Ovary (tissue), 7 donors: ENCODE measurements at regions not wholly inside any gene's neighbourhood (a gene's known extent, or its start where the extent isn't known, plus 50 kb on each side); places are given as distances from the start of the nearest gene placed in this dataset.

Experiments used
- DNase-seq, 5 donors: peaks; one replicate each; pipeline ENCODE4 v3.0.0-alpha.2; 2019 to 2020
- H3K27ac ChIP-seq, 2 donors: fragments of 200-600 bp; one replicate each; pipeline versions ENCODE4 v1.5.1 to v1.8.0; 2019 to 2022
- H3K27me3 ChIP-seq: fragments of 200-600 bp; one replicate; pipeline ENCODE4 v1.8.0; 2022
- H3K36me3 ChIP-seq: fragments of 200-600 bp; sonication (generic); one replicate; pipeline ENCODE4 v1.5.1; 2019
- H3K4me1 ChIP-seq: one replicate; pipeline ENCODE4 v1.8.1; 2013; ENCODE audit warnings: mild to moderate bottlenecking, moderate library complexity; ENCODE audit not compliant: insufficient read depth
- H3K4me3 ChIP-seq: fragments of 200-600 bp; sonication (generic); one replicate; pipeline ENCODE4 v1.5.1; 2017
- H3K9me3 ChIP-seq, 2 donors: fragments of 200-600 bp in 1 of 2; sonication (generic) in 1 of 2; one replicate each; pipeline versions ENCODE4 v1.5.1 to v1.8.1; 2013 to 2019; ENCODE audit warnings: mild to moderate bottlenecking in 1 of 2, moderate library complexity in 1 of 2
- EP300 ChIP-seq: sonication (generic); formaldehyde crosslinking; IDR thresholded peaks from one replicate; pipeline ENCODE4 v1.6.1; 2017; ENCODE audit warnings: antibody characterized with exemption
- POLR2A ChIP-seq: fragments of 450-650 bp; IDR thresholded peaks from one replicate; pipeline ENCODE4 v1.6.1; 2017; ENCODE audit warnings: antibody characterized with exemption, mild to moderate bottlenecking, moderate library complexity
- WGBS, 3 donors: extraction: QIAGEN DNeasy Blood & Tissue Kit in 1 of 3; methylation state at CpG; one replicate each; pipeline versions ENCODE4 v1.1.5 to v1.1.7; 2013 to 2017; 5-methylcytosine and 5-hydroxymethylcytosine counted together
- intact Hi-C, 4 donors: fragments of 100-400 bp; cut with DNase I; formaldehyde crosslinking; loops; one replicate each; pipeline versions ENCODE4 v1.11.0 to v1.15.1; 2022 to 2023
- TF ChIP-seq, protein P1 (sequence below), 3 donors: fragments of 450-650 bp in 2 of 3; fragments of 200-600 bp in 1 of 3; IDR thresholded peaks; one replicate each; pipeline versions ENCODE4 v1.5.1 to v1.8.0; 2016 to 2022; ENCODE audit warnings: antibody characterized with exemption in 3 of 3, mild to moderate bottlenecking in 1 of 3
- donor health status: DM: no; HTN: no; CAD: no; lungs with moderate emphysema.
- donor health status: DM: no; HTN: no; CAD: no.
- donor health status: Bipolar disorder and iron deficiency.
- donor health status: DM: no; HTN: no; CAD: no.
- donor health status: DM: yes; HTN: yes; CAD: no.

DNA sequence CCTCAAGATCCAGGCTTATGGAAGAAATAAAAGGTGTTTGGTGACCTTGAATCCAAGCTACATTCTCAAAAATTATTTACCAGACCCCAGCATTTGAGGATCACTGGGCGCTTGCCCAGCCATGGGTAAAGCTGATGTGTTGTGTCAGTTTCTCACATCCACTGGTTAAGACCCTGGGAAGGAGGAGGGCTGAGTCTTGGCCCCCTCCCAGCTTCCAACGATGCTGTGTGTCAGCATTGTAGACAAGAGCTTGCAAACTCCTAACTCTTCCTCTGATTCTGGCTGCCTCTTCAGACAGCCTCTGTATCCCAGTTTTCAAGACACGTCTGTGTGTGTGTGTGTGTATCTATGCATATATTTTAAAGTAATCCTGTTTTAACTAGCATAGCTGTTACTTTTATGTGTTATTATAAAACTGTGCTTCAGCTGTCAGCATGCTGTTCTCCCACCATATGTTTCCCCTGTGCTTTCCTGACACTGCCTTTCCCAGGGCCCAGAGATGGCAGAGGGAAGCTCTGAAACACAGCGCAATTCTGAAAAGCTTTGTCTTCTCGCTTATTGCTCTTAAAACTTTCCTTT, 157.3 kb upstream of the LRRN1 start:
- Histone ChIP-seq H3K4me1 (no peaks in the 10 kb centered on the region), H3K36me3 (no peaks in the 10 kb centered on the region), H3K27ac (no peak overlapping the region), H3K9me3 (no peaks in the 10 kb centered on the region), H3K4me3 (no peak overlapping the region), H3K27me3 (no peaks in the 10 kb centered on the region)
- intact Hi-C loops, result no loop called here
- 67 to 69% (median 68%) methylated on average over 5 of the region's 5 CpGs for WGBS, 3 donors
- DNase-seq, result no peak
- no peak for TF ChIP-seq POLR2A
- TF ChIP-seq EP300, result no peak
- TF ChIP-seq, protein P1, sequence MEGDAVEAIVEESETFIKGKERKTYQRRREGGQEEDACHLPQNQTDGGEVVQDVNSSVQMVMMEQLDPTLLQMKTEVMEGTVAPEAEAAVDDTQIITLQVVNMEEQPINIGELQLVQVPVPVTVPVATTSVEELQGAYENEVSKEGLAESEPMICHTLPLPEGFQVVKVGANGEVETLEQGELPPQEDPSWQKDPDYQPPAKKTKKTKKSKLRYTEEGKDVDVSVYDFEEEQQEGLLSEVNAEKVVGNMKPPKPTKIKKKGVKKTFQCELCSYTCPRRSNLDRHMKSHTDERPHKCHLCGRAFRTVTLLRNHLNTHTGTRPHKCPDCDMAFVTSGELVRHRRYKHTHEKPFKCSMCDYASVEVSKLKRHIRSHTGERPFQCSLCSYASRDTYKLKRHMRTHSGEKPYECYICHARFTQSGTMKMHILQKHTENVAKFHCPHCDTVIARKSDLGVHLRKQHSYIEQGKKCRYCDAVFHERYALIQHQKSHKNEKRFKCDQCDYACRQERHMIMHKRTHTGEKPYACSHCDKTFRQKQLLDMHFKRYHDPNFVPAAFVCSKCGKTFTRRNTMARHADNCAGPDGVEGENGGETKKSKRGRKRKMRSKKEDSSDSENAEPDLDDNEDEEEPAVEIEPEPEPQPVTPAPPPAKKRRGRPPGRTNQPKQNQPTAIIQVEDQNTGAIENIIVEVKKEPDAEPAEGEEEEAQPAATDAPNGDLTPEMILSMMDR (IDR thresholded peaks at IDR 0.05), result no peak

DNA sequence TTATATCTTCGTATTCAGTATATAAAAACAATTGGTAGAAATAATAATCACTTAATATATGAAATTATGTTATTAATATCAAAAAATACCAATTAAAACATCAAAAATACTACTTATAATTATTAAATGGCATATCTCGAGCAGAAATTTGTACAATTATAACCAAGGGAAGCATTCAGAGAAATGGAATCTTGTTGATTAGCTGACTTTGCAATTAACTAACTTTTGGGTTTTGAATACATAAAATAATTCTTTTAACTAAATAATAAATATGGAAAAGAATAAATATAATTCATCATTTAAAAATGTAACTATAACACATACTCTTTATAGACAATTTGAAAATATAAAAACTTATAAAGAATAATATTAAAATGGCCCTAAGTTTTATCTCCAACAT, 160.2 kb upstream of the LRRN1 start:
- DNase-seq, result no peak
- no peak overlapping the region for H3K27ac ChIP-seq
- H3K9me3 ChIP-seq, result no peaks in the 10 kb centered on the region
- H3K4me1 ChIP-seq, result no peaks in the 10 kb centered on the region
- H3K4me3 ChIP-seq, result no peak overlapping the region
- TF ChIP-seq EP300 (no peak), POLR2A (no peak)
- TF ChIP-seq, protein P1 (IDR thresholded peaks at IDR 0.05), result no peak
- intact Hi-C loops, result no loop called here
- no peaks in the 10 kb centered on the region for H3K27me3 ChIP-seq
- 93 to 96% (median 94%) methylated on average over 2 of the region's 2 CpGs for WGBS, 3 donors
- H3K36me3 ChIP-seq, result no peaks in the 10 kb centered on the region

DNA sequence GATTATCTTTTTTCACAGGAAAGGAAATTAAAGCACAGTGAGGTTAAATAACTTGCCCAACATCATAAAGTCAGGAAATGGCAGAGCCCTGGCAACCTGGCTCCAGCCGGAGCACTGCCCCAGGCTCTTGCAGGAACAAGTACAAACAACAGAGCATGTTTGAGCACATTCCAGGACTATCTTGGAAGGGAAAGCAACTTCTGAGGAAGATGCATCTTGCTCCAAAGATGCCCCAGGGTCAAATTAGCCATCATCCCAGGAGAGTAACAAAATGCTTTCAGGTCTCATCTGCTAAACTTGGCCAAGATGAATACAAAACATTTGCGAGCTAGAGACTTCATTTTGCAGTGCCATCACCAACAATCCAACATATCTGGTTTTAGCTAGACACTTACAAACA, 162.4 kb upstream of the LRRN1 start:
- Histone ChIP-seq H3K27me3 (no peaks in the 10 kb centered on the region), H3K36me3 (no peaks in the 10 kb centered on the region), H3K4me1 (no peaks in the 10 kb centered on the region), H3K4me3 (no peak overlapping the region), H3K27ac (no peak overlapping the region), H3K9me3 (no peaks in the 10 kb centered on the region)
- TF ChIP-seq POLR2A (no peak), EP300 (no peak)
- TF ChIP-seq, protein P1 (IDR thresholded peaks at IDR 0.05), result no peak
- no peak for DNase-seq
- 7 to 42% (median 14%) methylated on average over 2 of the region's 2 CpGs for WGBS, 3 donors
- intact Hi-C loops, result no loop called here

DNA sequence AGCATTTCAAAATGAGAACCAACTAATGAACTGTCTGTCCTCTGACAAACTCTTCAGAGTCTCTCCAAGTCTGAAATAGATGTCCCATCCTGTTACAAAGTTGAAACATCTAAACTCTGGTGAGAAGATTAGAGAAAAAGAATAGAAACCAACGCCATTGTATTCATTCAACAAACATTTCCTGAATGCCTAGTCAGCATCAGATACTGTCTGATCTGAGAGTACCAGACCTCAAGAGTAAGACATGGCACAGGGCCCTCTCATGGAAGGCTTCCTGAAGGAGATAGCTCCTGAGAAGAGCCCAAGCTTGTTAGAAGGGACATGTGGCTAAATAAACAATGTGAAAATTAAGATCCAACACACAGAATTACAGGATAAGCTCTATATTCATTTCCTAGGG, 164.1 kb upstream of the LRRN1 start:
- intact Hi-C loops, result no loop called here
- Histone ChIP-seq H3K4me1 (no peaks in the 10 kb centered on the region), H3K27ac (no peak overlapping the region), H3K27me3 (no peaks in the 10 kb centered on the region), H3K36me3 (no peaks in the 10 kb centered on the region), H3K9me3 (no peaks in the 10 kb centered on the region), H3K4me3 (no peak overlapping the region)
- no peak for DNase-seq
- no peak for TF ChIP-seq EP300
- TF ChIP-seq, protein P1 (IDR thresholded peaks at IDR 0.05), result no peak
- no peak for TF ChIP-seq POLR2A
- WGBS, 3 donors, result 0 to 93% (median 93%) methylated on average over 1 of the region's 1 CpG
